Fibroblast of skin of scalp (primary cell): ENCODE measurements at regions not wholly inside any gene's neighbourhood (a gene's known extent, or its start where the extent isn't known, plus 50 kb on each side); places are given as distances from the start of the nearest gene placed in this dataset.
A peak's percentile ranks its signal among the peaks of the same experiment; 100 is the strongest.
"Not testable (repeated sequence)": the region's sequence is repeated elsewhere in the genome, so short reads cannot be mapped to it uniquely, and the experiment has no call there.

Experiments used
- DNase-seq: peaks from one replicate; pipeline ENCODE4 v3.0.0-alpha.2; 2013

- DNase-seq = not testable (repeated sequence)
Measured at GRCh38 chr3:87486635-87487034, 210.3 kb upstream of the POU1F1 start.

GRCh38 chr3:87486115-87486514 is 209.7 kb upstream of the POU1F1 start:
- DNase-seq = no peak

GRCh38 chr3:87478716-87479115 is 202.3 kb upstream of the POU1F1 start:
- DNase-seq = no peak

GRCh38 chr3:87473944-87474343 is 197.6 kb upstream of the POU1F1 start:
- no peak for DNase-seq

GRCh38 chr3:87468938-87469337 is 192.6 kb upstream of the POU1F1 start:
- DNase-seq = no peak

- DNase-seq = no peak
Measured at GRCh38 chr3:87468235-87468634, 191.9 kb upstream of the POU1F1 start.

GRCh38 chr3:87462228-87462627 is 185.8 kb upstream of the POU1F1 start:
- no peak for DNase-seq

GRCh38 chr3:87461443-87461842 is 185.1 kb upstream of the POU1F1 start:
- no peak for DNase-seq

GRCh38 chr3:87461036-87461435 is 184.7 kb upstream of the POU1F1 start:
- DNase-seq = no peak

GRCh38 chr3:87448558-87448957 is 172.2 kb upstream of the POU1F1 start:
- no peak for DNase-seq

GRCh38 chr3:87446849-87447387 is 170.5 kb upstream of the POU1F1 start:
- DNase-seq = no peak

- no peak for DNase-seq
Measured at GRCh38 chr3:87442470-87442869, 166.1 kb upstream of the POU1F1 start.

GRCh38 chr3:87437765-87438164 is 161.4 kb upstream of the POU1F1 start:
- DNase-seq = peak; percentile 40

- peak; percentile 68 for DNase-seq
Measured at GRCh38 chr3:87436781-87437543, 160.6 kb upstream of the POU1F1 start.

GRCh38 chr3:87435926-87436620 is 159.7 kb upstream of the POU1F1 start:
- peak; percentile 11 for DNase-seq

- not testable (repeated sequence) for DNase-seq
Measured at GRCh38 chr3:87433445-87433844, 157.1 kb upstream of the POU1F1 start.

- DNase-seq = no peak
Measured at GRCh38 chr3:87426918-87427317, 150.5 kb upstream of the POU1F1 start.

- DNase-seq = no peak
Measured at GRCh38 chr3:87425056-87425455, 148.7 kb upstream of the POU1F1 start.

- DNase-seq = no peak
Measured at GRCh38 chr3:87423336-87423735, 147.0 kb upstream of the POU1F1 start.

- no peak for DNase-seq
Measured at GRCh38 chr3:87422333-87422732, 145.9 kb upstream of the POU1F1 start.

- DNase-seq = no peak
Measured at GRCh38 chr3:87420171-87420570, 143.8 kb upstream of the POU1F1 start.

GRCh38 chr3:87414271-87414670 is 137.9 kb upstream of the POU1F1 start:
- DNase-seq = peak; percentile 48

GRCh38 chr3:87413814-87414213 is 137.4 kb upstream of the POU1F1 start:
- DNase-seq = peak; percentile 74

GRCh38 chr3:87410110-87410509 is 133.7 kb upstream of the POU1F1 start:
- peak; percentile 89 for DNase-seq
